SU-DHL-6 (cell line): ENCODE measurements at regions not wholly inside any gene's neighbourhood (a gene's known extent, or its start where the extent isn't known, plus 50 kb on each side); places are given as distances from the start of the nearest gene placed in this dataset.

ENCODE experiments used
- EZH2phosphoT487 ChIP-seq: fragments of 200-600 bp; sonication (generic), shearing (Covaris generic); conservative IDR thresholded peaks from 2 replicates; pipeline ENCODE4 v1.6.1; 2018; ENCODE audit warnings: mild to moderate bottlenecking, antibody characterized with exemption, low read length, moderate library complexity, mixed read lengths
- TF ChIP-seq, protein P1 (sequence below): fragments of 200-600 bp; sonication (generic); IDR thresholded peaks from one replicate; pipeline ENCODE4 v1.5.1; 2017; ENCODE audit warnings: antibody characterized with exemption, mild to moderate bottlenecking, low read length, moderate library complexity; ENCODE audit not compliant: insufficient read depth, poor library complexity, severe bottlenecking

DNA sequence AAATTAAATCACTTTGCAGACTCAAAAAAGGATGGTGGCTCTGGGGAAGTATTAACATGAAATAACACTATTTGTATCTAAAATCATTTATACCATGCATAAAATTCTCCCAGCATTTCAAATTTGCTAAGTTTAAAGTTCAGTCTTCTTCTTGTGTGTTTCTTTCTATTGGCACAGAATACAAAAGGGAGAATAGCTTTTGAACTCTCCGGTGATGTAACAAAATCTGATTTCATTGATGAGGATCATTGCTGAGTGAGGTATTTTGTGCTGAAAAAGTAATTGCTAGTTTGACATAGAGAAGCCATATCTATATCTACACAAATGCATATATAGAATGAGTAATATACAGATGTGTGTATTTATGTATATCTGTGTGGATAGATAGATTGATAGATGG, 174.8 kb downstream of the LACC1 start:
- TF ChIP-seq, protein P1, sequence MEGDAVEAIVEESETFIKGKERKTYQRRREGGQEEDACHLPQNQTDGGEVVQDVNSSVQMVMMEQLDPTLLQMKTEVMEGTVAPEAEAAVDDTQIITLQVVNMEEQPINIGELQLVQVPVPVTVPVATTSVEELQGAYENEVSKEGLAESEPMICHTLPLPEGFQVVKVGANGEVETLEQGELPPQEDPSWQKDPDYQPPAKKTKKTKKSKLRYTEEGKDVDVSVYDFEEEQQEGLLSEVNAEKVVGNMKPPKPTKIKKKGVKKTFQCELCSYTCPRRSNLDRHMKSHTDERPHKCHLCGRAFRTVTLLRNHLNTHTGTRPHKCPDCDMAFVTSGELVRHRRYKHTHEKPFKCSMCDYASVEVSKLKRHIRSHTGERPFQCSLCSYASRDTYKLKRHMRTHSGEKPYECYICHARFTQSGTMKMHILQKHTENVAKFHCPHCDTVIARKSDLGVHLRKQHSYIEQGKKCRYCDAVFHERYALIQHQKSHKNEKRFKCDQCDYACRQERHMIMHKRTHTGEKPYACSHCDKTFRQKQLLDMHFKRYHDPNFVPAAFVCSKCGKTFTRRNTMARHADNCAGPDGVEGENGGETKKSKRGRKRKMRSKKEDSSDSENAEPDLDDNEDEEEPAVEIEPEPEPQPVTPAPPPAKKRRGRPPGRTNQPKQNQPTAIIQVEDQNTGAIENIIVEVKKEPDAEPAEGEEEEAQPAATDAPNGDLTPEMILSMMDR = no peak
- no peak for TF ChIP-seq EZH2phosphoT487
